ENCODE measurements at regions not wholly inside any gene's neighbourhood (a gene's known extent, or its start where the extent isn't known, plus 50 kb on each side); places are given as distances from the start of the nearest gene placed in this dataset.

DNA sequence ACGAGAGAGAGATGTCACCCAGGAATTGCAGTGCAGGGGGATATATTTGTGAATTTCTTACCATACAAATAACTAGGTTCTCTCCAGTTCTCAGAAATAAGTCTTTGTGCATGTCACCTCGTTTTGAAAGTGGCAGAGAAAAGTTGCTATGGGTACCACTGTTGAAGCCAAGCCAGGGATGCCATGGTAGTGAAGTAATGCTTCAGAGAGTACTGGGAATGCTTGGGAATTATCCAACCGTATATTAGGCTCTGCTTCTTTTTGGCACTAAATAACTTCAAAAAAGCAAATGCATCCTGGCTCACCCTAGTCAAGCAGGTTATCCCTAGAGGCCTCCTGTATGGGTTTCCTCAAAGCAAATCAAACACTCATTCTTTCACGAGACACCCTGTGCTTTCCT is 50.7 kb upstream of the DDX18 start:
- Mint-ChIP-seq H3K4me1 (no peaks in the 10 kb centered on the region), H3K27ac (no peak overlapping the region), H3K36me3 (no peaks in the 10 kb centered on the region), H3K27me3 (no peaks in the 10 kb centered on the region), H3K9me3 (ENCODE audit: low read depth) (no peaks in the 10 kb centered on the region), H3K4me3 (no peak overlapping the region)
- DNase-seq (no peak), ATAC-seq (no peak)
- CTCF ChIA-PET = no interaction called here

All from activated CD8-positive, alpha-beta memory T cell treated with anti-CD3 and anti-CD28 coated beads, Interleukin-2, amount 10 ng/mL, durations not matched to agents 7 days and 5 days (primary cell).